ENCODE measurements at regions not wholly inside any gene's neighbourhood (a gene's known extent, or its start where the extent isn't known, plus 50 kb on each side); places are given as distances from the start of the nearest gene placed in this dataset.

DNA sequence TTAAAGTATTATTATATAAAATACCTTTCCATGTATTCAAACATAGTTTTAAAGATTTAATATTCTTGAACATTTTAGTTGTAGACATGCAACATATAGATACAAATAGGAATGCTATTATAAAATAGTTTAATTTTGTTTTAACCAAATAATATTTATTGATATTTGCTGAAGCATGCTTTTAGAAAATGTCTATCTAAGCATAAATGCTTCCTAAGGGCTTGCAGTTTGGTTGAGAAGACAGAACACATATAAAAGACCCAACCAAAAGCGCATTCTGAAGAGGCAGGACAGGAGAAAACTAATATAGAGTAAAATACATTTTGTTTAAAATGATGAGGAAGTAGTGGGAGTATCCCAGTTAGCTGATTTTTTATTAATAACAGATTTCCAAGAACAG is 181.5 kb upstream of the ISL1 start:
- Histone ChIP-seq H3K4me1 (ENCODE audit: control insufficient read depth, insufficient read depth, low read length) (no peaks in the 10 kb centered on the region), H3K4me3 (ENCODE audit: low read depth, low read length) (no peak overlapping the region), H3K9me3 (ENCODE audit: control insufficient read depth, insufficient read depth, low read depth, low read length) (no peaks in the 10 kb centered on the region), H3K27ac (ENCODE audit: extremely low read depth, low read depth, low read length) (no peak overlapping the region), H3K36me3 (ENCODE audit: control insufficient read depth in 2 of 2, insufficient read depth in 1 of 2, low read length in 2 of 2) (no peaks in the 10 kb centered on the region)
- ChIA-PET CTCF (no interaction called here), POLR2A (no interaction called here)
- TF ChIP-seq ZNF121 (tag by site-specific recombination; IDR thresholded peaks at IDR 0.05), result no peak
- no peak for TF ChIP-seq SALL2 (tag by site-specific recombination; IDR thresholded peaks at IDR 0.05; ENCODE audit: borderline replicate concordance)
- TF ChIP-seq ZNF239 (tag by site-specific recombination; IDR thresholded peaks at IDR 0.05), result no peak

DNA sequence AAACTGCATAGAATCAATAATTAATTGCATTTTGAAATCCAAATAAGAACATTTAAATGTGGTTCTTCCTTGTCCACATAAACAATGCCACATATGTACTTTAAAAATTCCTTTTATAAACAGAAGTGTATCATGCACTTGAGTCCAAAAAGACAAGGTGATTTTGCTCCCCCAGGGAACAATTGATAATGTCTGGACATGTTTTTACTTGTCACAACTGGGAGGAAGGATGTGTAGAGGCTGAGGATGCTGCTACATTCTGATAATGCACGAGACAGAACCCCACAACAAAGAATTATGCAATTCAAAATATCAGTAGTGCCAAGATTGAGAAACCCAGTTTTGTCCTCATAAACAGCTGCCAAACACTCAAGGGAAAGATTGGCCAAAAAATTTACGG is 181.1 kb upstream of the ISL1 start:
- H3K27ac ChIP-seq (ENCODE audit: extremely low read depth, low read depth, low read length), result no peak overlapping the region
- H3K36me3 ChIP-seq (ENCODE audit: control insufficient read depth in 2 of 2, insufficient read depth in 1 of 2, low read length in 2 of 2), result no peaks in the 10 kb centered on the region
- H3K4me1 ChIP-seq (ENCODE audit: control insufficient read depth, insufficient read depth, low read length), result no peaks in the 10 kb centered on the region
- no peak overlapping the region for H3K4me3 ChIP-seq (ENCODE audit: low read depth, low read length)
- H3K9me3 ChIP-seq (ENCODE audit: control insufficient read depth, insufficient read depth, low read depth, low read length), result no peaks in the 10 kb centered on the region
- TF ChIP-seq ZNF549 (tag by site-specific recombination; IDR thresholded peaks at IDR 0.05), result no peak
- no peak for TF ChIP-seq ZSCAN30 (tag by site-specific recombination; IDR thresholded peaks at IDR 0.05)
- no peak for TF ChIP-seq YY2 (tag by site-specific recombination; IDR thresholded peaks at IDR 0.05)
- no peak for TF ChIP-seq HOXA7 (CRISPR knock-in tag; IDR thresholded peaks at IDR 0.05; ENCODE audit: borderline replicate concordance)
- TF ChIP-seq ZNF626 (tag by site-specific recombination; IDR thresholded peaks at IDR 0.05), result no peak
- TF ChIP-seq, protein P1, sequence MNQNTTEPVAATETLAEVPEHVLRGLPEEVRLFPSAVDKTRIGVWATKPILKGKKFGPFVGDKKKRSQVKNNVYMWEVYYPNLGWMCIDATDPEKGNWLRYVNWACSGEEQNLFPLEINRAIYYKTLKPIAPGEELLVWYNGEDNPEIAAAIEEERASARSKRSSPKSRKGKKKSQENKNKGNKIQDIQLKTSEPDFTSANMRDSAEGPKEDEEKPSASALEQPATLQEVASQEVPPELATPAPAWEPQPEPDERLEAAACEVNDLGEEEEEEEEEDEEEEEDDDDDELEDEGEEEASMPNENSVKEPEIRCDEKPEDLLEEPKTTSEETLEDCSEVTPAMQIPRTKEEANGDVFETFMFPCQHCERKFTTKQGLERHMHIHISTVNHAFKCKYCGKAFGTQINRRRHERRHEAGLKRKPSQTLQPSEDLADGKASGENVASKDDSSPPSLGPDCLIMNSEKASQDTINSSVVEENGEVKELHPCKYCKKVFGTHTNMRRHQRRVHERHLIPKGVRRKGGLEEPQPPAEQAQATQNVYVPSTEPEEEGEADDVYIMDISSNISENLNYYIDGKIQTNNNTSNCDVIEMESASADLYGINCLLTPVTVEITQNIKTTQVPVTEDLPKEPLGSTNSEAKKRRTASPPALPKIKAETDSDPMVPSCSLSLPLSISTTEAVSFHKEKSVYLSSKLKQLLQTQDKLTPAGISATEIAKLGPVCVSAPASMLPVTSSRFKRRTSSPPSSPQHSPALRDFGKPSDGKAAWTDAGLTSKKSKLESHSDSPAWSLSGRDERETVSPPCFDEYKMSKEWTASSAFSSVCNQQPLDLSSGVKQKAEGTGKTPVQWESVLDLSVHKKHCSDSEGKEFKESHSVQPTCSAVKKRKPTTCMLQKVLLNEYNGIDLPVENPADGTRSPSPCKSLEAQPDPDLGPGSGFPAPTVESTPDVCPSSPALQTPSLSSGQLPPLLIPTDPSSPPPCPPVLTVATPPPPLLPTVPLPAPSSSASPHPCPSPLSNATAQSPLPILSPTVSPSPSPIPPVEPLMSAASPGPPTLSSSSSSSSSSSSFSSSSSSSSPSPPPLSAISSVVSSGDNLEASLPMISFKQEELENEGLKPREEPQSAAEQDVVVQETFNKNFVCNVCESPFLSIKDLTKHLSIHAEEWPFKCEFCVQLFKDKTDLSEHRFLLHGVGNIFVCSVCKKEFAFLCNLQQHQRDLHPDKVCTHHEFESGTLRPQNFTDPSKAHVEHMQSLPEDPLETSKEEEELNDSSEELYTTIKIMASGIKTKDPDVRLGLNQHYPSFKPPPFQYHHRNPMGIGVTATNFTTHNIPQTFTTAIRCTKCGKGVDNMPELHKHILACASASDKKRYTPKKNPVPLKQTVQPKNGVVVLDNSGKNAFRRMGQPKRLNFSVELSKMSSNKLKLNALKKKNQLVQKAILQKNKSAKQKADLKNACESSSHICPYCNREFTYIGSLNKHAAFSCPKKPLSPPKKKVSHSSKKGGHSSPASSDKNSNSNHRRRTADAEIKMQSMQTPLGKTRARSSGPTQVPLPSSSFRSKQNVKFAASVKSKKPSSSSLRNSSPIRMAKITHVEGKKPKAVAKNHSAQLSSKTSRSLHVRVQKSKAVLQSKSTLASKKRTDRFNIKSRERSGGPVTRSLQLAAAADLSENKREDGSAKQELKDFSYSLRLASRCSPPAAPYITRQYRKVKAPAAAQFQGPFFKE (tag by site-specific recombination; IDR thresholded peaks at IDR 0.05; ENCODE audit: borderline replicate concordance), result no peak
- no peak for TF ChIP-seq ZNF707 (tag by site-specific recombination; IDR thresholded peaks at IDR 0.05)
- no peak for TF ChIP-seq ZNF366 (tag by site-specific recombination; conservative IDR thresholded peaks at IDR 0.05)
- no peak for TF ChIP-seq ZNF624 (tag by site-specific recombination; IDR thresholded peaks at IDR 0.05)
- TF ChIP-seq GLIS1 (tag by site-specific recombination; IDR thresholded peaks at IDR 0.05), result no peak
- CTCF ChIA-PET, result no interaction called here
- POLR2A ChIA-PET, result no interaction called here

DNA sequence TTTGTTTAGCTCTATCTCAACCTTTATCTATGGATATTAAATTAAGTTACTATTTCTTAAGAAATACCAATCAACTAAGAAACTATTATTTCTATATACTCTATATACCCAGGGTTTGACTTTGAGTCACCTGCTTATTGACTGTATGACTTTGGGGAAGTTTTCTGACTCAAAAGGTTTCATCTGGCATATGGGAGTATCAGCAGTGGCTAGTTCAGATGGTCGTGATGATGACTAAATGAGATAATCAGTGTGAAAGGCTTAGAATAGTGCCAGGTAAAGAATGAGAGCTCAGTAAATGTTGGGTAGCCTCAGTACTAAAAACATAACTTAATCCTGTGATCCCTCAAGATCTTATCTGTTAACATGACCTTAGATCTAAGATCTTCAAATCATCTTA is 179.7 kb upstream of the ISL1 start:
- CTCF ChIA-PET, result interaction anchor here (0.5 kb wide), 1 partner anchor 33 kb away, joined by 3 read pairs; no protein-coding TSS in a partner anchor
- H3K27ac ChIP-seq (ENCODE audit: extremely low read depth, low read depth, low read length), result no peak overlapping the region

More for the DNA sequence above, 179.7 kb upstream of the ISL1 start:
- POLR2A ChIA-PET, result no interaction called here
- TF ChIP-seq ZNF530 (tag by site-specific recombination; IDR thresholded peaks at IDR 0.05; ENCODE audit: low read depth) (no peak), BCL11B (tag by site-specific recombination; IDR thresholded peaks at IDR 0.05; ENCODE audit: low read depth) (no peak), BCL11A (tag by site-specific recombination; IDR thresholded peaks at IDR 0.05; ENCODE audit: low read depth) (no peak), SP7 (tag by site-specific recombination; IDR thresholded peaks at IDR 0.05) (no peak), ZFP41 (tag by site-specific recombination; IDR thresholded peaks at IDR 0.05; ENCODE audit: borderline replicate concordance) (no peak), ZNF791 (tag by site-specific recombination; IDR thresholded peaks at IDR 0.05) (no peak), ZNF571 (tag by site-specific recombination; IDR thresholded peaks at IDR 0.05) (no peak), ZFP69B (tag by site-specific recombination; IDR thresholded peaks at IDR 0.05) (no peak), ZNF529 (tag by site-specific recombination; IDR thresholded peaks at IDR 0.05; ENCODE audit: insufficient replicate concordance) (no peak), ZNF391 (tag by site-specific recombination; IDR thresholded peaks at IDR 0.05; ENCODE audit: borderline replicate concordance, low read depth) (no peak), ZNF626 (tag by site-specific recombination; IDR thresholded peaks at IDR 0.05) (no peak), ZNF785 (tag by site-specific recombination; IDR thresholded peaks at IDR 0.05) (no peak)
- TF ChIP-seq, protein P2, sequence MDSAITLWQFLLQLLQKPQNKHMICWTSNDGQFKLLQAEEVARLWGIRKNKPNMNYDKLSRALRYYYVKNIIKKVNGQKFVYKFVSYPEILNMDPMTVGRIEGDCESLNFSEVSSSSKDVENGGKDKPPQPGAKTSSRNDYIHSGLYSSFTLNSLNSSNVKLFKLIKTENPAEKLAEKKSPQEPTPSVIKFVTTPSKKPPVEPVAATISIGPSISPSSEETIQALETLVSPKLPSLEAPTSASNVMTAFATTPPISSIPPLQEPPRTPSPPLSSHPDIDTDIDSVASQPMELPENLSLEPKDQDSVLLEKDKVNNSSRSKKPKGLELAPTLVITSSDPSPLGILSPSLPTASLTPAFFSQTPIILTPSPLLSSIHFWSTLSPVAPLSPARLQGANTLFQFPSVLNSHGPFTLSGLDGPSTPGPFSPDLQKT (IDR thresholded peaks at IDR 0.05; ENCODE audit: borderline replicate concordance, low read depth, low read length), result no peak
- no peak overlapping the region for H3K4me3 ChIP-seq (ENCODE audit: low read depth, low read length)
- H3K9me3 ChIP-seq (ENCODE audit: control insufficient read depth, insufficient read depth, low read depth, low read length), result no peaks in the 10 kb centered on the region
- no peaks in the 10 kb centered on the region for H3K4me1 ChIP-seq (ENCODE audit: control insufficient read depth, insufficient read depth, low read length)
- H3K36me3 ChIP-seq (ENCODE audit: control insufficient read depth in 2 of 2, insufficient read depth in 1 of 2, low read length in 2 of 2), result no peaks in the 10 kb centered on the region
